Fibroblast of lung (primary cell): ENCODE measurements at regions not wholly inside any gene's neighbourhood (a gene's known extent, or its start where the extent isn't known, plus 50 kb on each side); places are given as distances from the start of the nearest gene placed in this dataset.

ENCODE experiments used
- CTCF ChIP-seq, 2 donors: IDR thresholded peaks in 1 of 2; conservative IDR thresholded peaks in 1 of 2; 1 replicate in 1 of 2; 2 replicates in 1 of 2; pipeline ENCODE4 v1.5.1; 2011 to 2012; ENCODE audit warnings: low read length in 2 of 2, control low read depth in 1 of 2, inconsistent platforms in 1 of 2, low read depth in 1 of 2, mild to moderate bottlenecking in 1 of 2
- EZH2 ChIP-seq: IDR thresholded peaks from 2 replicates; pipeline ENCODE4 v1.5.1; 2012; ENCODE audit warnings: low read length, control low read depth, mild to moderate bottlenecking; ENCODE audit errors: missing control alignments

GRCh38 chr1:98331243-98331642 is 330.3 kb upstream of the SNX7 start:
- no peak for TF ChIP-seq CTCF (conservative IDR thresholded peaks at IDR 0.05 in 1 of 2, IDR thresholded peaks at IDR 0.05 in 1 of 2; ENCODE audit: low read depth in 1 of 2, low read length in 2 of 2)
- TF ChIP-seq EZH2 = no peak
